ENCODE measurements at regions not wholly inside any gene's neighbourhood (a gene's known extent, or its start where the extent isn't known, plus 50 kb on each side); places are given as distances from the start of the nearest gene placed in this dataset.

DNA sequence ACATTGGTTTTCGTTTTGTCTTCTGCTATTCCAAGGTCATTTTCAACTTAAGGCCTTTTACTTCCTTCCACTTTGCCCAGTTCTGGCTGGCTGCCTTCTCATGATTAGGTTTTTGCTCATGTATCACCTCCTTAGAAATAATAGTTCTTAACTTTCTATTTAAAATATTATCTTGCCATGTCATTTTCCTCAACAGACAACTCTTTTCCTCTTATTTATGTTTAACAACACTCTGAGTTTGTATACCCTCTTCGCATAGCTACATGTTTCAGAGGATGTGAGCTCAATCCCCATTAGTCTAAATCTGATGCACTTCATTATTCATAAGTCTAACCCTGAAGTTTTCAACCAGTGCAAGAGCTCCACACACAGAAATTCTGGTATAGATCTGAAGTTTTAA is 299.1 kb downstream of the BCHE start:
- 24% methylated on average over 2 of the region's 2 CpGs for WGBS (ENCODE audit: insufficient coverage, insufficient replicate concordance, low lambda C conversion rate, missing lambda C conversion rate)
- ATAC-seq (no peak), FAIRE-seq (no peak), DNase-seq (ENCODE audit: low read depth, low spot score) (no peak)
- Histone ChIP-seq H3K4me2 (ENCODE audit: control insufficient read depth, insufficient read depth) (no peak overlapping the region), H3K36me3 (ENCODE audit: control insufficient read depth in 2 of 2, insufficient read depth in 2 of 2, low read length in 1 of 2) (no peaks in the 10 kb centered on the region), H4K20me1 (ENCODE audit: control insufficient read depth, insufficient read depth) (no peaks in the 10 kb centered on the region), H3K79me2 (ENCODE audit: control insufficient read depth, insufficient read depth, low read length) (no peaks in the 10 kb centered on the region), H3K27me3 (replicated peaks in 1 of 2; ENCODE audit: control insufficient read depth in 2 of 2, insufficient read depth in 2 of 2, low read length in 1 of 2) (no peaks in the 10 kb centered on the region), H3K9me3 (replicated peaks; ENCODE audit: control insufficient read depth, insufficient read depth, low read length) (no peaks in the 10 kb centered on the region), H3K9ac (ENCODE audit: control insufficient read depth, insufficient read depth, low read length) (no peak overlapping the region), H3K4me3 (no peak overlapping the region), H3K27ac (ENCODE audit: control insufficient read depth, insufficient read depth) (no peak overlapping the region), H3K4me1 (ENCODE audit: control insufficient read depth, insufficient read depth, low read length) (no peaks in the 10 kb centered on the region), H2AFZ (ENCODE audit: control insufficient read depth, low read depth, low read length) (no peak overlapping the region)
- no peak for TF ChIP-seq ZNF217 (IDR thresholded peaks at IDR 0.05)
- TF ChIP-seq, protein P1, sequence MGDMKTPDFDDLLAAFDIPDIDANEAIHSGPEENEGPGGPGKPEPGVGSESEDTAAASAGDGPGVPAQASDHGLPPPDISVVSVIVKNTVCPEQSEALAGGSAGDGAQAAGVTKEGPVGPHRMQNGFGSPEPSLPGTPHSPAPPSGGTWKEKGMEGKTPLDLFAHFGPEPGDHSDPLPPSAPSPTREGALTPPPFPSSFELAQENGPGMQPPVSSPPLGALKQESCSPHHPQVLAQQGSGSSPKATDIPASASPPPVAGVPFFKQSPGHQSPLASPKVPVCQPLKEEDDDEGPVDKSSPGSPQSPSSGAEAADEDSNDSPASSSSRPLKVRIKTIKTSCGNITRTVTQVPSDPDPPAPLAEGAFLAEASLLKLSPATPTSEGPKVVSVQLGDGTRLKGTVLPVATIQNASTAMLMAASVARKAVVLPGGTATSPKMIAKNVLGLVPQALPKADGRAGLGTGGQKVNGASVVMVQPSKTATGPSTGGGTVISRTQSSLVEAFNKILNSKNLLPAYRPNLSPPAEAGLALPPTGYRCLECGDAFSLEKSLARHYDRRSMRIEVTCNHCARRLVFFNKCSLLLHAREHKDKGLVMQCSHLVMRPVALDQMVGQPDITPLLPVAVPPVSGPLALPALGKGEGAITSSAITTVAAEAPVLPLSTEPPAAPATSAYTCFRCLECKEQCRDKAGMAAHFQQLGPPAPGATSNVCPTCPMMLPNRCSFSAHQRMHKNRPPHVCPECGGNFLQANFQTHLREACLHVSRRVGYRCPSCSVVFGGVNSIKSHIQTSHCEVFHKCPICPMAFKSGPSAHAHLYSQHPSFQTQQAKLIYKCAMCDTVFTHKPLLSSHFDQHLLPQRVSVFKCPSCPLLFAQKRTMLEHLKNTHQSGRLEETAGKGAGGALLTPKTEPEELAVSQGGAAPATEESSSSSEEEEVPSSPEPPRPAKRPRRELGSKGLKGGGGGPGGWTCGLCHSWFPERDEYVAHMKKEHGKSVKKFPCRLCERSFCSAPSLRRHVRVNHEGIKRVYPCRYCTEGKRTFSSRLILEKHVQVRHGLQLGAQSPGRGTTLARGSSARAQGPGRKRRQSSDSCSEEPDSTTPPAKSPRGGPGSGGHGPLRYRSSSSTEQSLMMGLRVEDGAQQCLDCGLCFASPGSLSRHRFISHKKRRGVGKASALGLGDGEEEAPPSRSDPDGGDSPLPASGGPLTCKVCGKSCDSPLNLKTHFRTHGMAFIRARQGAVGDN (IDR thresholded peaks at IDR 0.05) = no peak
- TF ChIP-seq WRNIP1 (IDR thresholded peaks at IDR 0.05; ENCODE audit: borderline replicate concordance, low read depth, low read length) = no peak
- no peak for TF ChIP-seq HDAC6 (IDR thresholded peaks at IDR 0.05; ENCODE audit: unreplicated experiment)
- no peak for TF ChIP-seq ZNF622 (IDR thresholded peaks at IDR 0.05)
- no peak for TF ChIP-seq POLR2A (IDR thresholded peaks at IDR 0.05; ENCODE audit: low read depth, low read length)
- no peak for TF ChIP-seq PAX8 (IDR thresholded peaks at IDR 0.05)
- TF ChIP-seq MTA2 (IDR thresholded peaks at IDR 0.05; ENCODE audit: low read depth) = no peak
- TF ChIP-seq, protein P2, sequence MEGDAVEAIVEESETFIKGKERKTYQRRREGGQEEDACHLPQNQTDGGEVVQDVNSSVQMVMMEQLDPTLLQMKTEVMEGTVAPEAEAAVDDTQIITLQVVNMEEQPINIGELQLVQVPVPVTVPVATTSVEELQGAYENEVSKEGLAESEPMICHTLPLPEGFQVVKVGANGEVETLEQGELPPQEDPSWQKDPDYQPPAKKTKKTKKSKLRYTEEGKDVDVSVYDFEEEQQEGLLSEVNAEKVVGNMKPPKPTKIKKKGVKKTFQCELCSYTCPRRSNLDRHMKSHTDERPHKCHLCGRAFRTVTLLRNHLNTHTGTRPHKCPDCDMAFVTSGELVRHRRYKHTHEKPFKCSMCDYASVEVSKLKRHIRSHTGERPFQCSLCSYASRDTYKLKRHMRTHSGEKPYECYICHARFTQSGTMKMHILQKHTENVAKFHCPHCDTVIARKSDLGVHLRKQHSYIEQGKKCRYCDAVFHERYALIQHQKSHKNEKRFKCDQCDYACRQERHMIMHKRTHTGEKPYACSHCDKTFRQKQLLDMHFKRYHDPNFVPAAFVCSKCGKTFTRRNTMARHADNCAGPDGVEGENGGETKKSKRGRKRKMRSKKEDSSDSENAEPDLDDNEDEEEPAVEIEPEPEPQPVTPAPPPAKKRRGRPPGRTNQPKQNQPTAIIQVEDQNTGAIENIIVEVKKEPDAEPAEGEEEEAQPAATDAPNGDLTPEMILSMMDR (IDR thresholded peaks at IDR 0.05 in 2 of 3, conservative IDR thresholded peaks at IDR 0.05 in 1 of 3; ENCODE audit: control insufficient read depth in 2 of 3, extremely low read depth in 1 of 3, insufficient read depth in 1 of 3, low read depth in 3 of 3, low read length in 3 of 3) = no peak
- TF ChIP-seq MYB (IDR thresholded peaks at IDR 0.05; ENCODE audit: borderline replicate concordance, low read depth, low read length) = no peak
- TF ChIP-seq, protein P3, sequence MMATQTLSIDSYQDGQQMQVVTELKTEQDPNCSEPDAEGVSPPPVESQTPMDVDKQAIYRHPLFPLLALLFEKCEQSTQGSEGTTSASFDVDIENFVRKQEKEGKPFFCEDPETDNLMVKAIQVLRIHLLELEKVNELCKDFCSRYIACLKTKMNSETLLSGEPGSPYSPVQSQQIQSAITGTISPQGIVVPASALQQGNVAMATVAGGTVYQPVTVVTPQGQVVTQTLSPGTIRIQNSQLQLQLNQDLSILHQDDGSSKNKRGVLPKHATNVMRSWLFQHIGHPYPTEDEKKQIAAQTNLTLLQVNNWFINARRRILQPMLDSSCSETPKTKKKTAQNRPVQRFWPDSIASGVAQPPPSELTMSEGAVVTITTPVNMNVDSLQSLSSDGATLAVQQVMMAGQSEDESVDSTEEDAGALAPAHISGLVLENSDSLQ (IDR thresholded peaks at IDR 0.05) = no peak
- TF ChIP-seq ZBED1 (IDR thresholded peaks at IDR 0.05; ENCODE audit: borderline replicate concordance) = no peak
- TF ChIP-seq BACH1 (IDR thresholded peaks at IDR 0.05; ENCODE audit: borderline replicate concordance) = no peak
- TF ChIP-seq, protein P4, sequence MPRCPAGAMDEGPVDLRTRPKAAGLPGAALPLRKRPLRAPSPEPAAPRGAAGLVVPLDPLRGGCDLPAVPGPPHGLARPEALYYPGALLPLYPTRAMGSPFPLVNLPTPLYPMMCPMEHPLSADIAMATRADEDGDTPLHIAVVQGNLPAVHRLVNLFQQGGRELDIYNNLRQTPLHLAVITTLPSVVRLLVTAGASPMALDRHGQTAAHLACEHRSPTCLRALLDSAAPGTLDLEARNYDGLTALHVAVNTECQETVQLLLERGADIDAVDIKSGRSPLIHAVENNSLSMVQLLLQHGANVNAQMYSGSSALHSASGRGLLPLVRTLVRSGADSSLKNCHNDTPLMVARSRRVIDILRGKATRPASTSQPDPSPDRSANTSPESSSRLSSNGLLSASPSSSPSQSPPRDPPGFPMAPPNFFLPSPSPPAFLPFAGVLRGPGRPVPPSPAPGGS (IDR thresholded peaks at IDR 0.05; ENCODE audit: borderline replicate concordance, insufficient read depth, low read depth, low read length, poor library complexity, severe bottlenecking) = no peak
- no peak for TF ChIP-seq FOXM1 (IDR thresholded peaks at IDR 0.05; ENCODE audit: low read depth, low read length)
- in situ Hi-C loops (cut with MboI) = no loop called here
- CTCF ChIA-PET = interaction anchor here (0.6 to 0.9 kb wide), 2 partner anchors 18 to 103 kb away, joined by 3 read pairs; no protein-coding TSS in a partner anchor
- SMC1A ChIA-PET (ENCODE audit: uncharacterized antibody, unreplicated experiment) = interaction anchor here (0.6 to 1.8 kb wide), 8 partner anchors 11 to 357 kb away, joined by 3 to 4 read pairs (median 3); no protein-coding TSS in a partner anchor
- BruUV-seq (replicated peaks) = no TSS peak
- RAD21 ChIA-PET (ENCODE audit: unreplicated experiment) = no interaction called here
- POLR2A ChIA-PET = interaction anchor here (1.0 kb wide), 1 partner anchor 20 kb away, joined by 3 read pairs; no protein-coding TSS in a partner anchor
- intact Hi-C loops (cut with micrococcal nuclease; ENCODE audit: unreplicated experiment) = no loop called here

All from GM12878 (cell line).